GM12878 (cell line): ENCODE measurements at regions not wholly inside any gene's neighbourhood (a gene's known extent, or its start where the extent isn't known, plus 50 kb on each side); places are given as distances from the start of the nearest gene placed in this dataset.

ENCODE experiments used
- ATAC-seq: fragments of 200-7000 bp; cut with Tn5 transposase; 3 replicates; pipeline ENCODE4 v1.9.1; 2020; ENCODE audit warnings: mild to moderate bottlenecking, moderate library complexity
- BruUV-seq: library from RNA; stranded (reverse); fragments of 400-500 nt; replicated peaks from 2 replicates; lab custom pipeline; 2021; lab: Mats Ljungman, UMichigan
- CTCF ChIA-PET: fragments of 300-600 bp; sonication (Branson Sonifier 250); formaldehyde crosslinking; extraction: SDS; loops from one replicate; lab custom pipeline; 2021; ENCODE audit warnings: inconsistent platforms; lab: Yijun Ruan, JAX
- POLR2A ChIA-PET: fragments of 350-600 bp; formaldehyde crosslinking; extraction: SDS; loops from one replicate; lab custom pipeline; 2021; ENCODE audit warnings: inconsistent platforms; lab: Charles Lee
- RAD21 ChIA-PET: fragments of 300-600 bp; sonication (Branson Sonifier 250); formaldehyde crosslinking; loops from one replicate; lab custom pipeline; 2023; ENCODE audit warnings: antibody characterized with exemption; ENCODE audit not compliant: unreplicated experiment; lab: Charles Lee
- SMC1A ChIA-PET: fragments of 300-600 bp; sonication (Branson Sonifier 250); formaldehyde crosslinking; loops from one replicate; lab custom pipeline; 2023; ENCODE audit not compliant: unreplicated experiment, uncharacterized antibody; lab: Charles Lee
- DNase-seq: peaks from one replicate; pipeline ENCODE4 v3.0.0-alpha.2; 2011; ENCODE audit warnings: low read depth, low spot score
- FAIRE-seq: peaks from 3 replicates; lab custom pipeline; 2011; peaks lifted over from hg19 to GRCh38; lab: Jason Lieb, UNC
- H2AFZ ChIP-seq: 2 replicates; pipeline ENCODE4 v1.6.0; 2011; ENCODE audit warnings: low read depth, low read length, control low read depth; ENCODE audit not compliant: control insufficient read depth
- H3K27ac ChIP-seq: 2 replicates; pipeline ENCODE4 v1.5.1; 2011; ENCODE audit warnings: control low read depth; ENCODE audit not compliant: control insufficient read depth, insufficient read depth
- H3K27me3 ChIP-seq, 2 experiments: replicated peaks in 1 of 2; 2 replicates each; pipeline versions ENCODE4 v1.6.0 to v1.6.1; 2011; ENCODE audit warnings: low read length in 1 of 2; ENCODE audit not compliant: control insufficient read depth in 2 of 2, insufficient read depth in 2 of 2
- H3K36me3 ChIP-seq, 2 experiments: 2 replicates each; pipeline ENCODE4 v1.5.1; 2011; ENCODE audit warnings: low read length in 1 of 2; ENCODE audit not compliant: control insufficient read depth in 2 of 2, insufficient read depth in 2 of 2
- H3K4me1 ChIP-seq: 2 replicates; pipeline ENCODE4 v1.6.1; 2011; ENCODE audit warnings: mild to moderate bottlenecking, low read length, moderate library complexity, mixed read lengths; ENCODE audit not compliant: control insufficient read depth, insufficient read depth
- H3K4me2 ChIP-seq: 2 replicates; pipeline ENCODE4 v1.6.0; 2011; ENCODE audit warnings: control low read depth; ENCODE audit not compliant: control insufficient read depth, insufficient read depth
- H3K4me3 ChIP-seq: fragments of 200-600 bp; sonication (generic); 2 replicates; pipeline ENCODE4 v1.5.1; 2016
- H3K79me2 ChIP-seq: 2 replicates; pipeline ENCODE4 v1.6.0; 2011; ENCODE audit warnings: low read length; ENCODE audit not compliant: control insufficient read depth, insufficient read depth
- H3K9ac ChIP-seq: 2 replicates; pipeline ENCODE4 v1.8.0; 2011; ENCODE audit warnings: low read length, control low read depth, mixed read lengths; ENCODE audit not compliant: control insufficient read depth, insufficient read depth
- H3K9me3 ChIP-seq: replicated peaks from 3 replicates; pipeline ENCODE4 v1.5.1; 2011; ENCODE audit warnings: mild to moderate bottlenecking, low read length; ENCODE audit not compliant: control insufficient read depth, insufficient read depth
- H4K20me1 ChIP-seq: 2 replicates; pipeline ENCODE4 v1.6.0; 2011; ENCODE audit not compliant: control insufficient read depth, insufficient read depth
- ASH2L ChIP-seq: fragments of 300-600, 200-600 bp; sonication (generic); IDR thresholded peaks from 2 replicates; pipeline ENCODE4 v1.6.1; 2017; ENCODE audit warnings: low read depth, mild to moderate bottlenecking, borderline replicate concordance
- CREB1 ChIP-seq: IDR thresholded peaks from 2 replicates; pipeline ENCODE4 v1.6.1; 2012; ENCODE audit warnings: low read depth, mild to moderate bottlenecking, inconsistent platforms
- MAX ChIP-seq: IDR thresholded peaks from 2 replicates; pipeline ENCODE4 v1.6.1; 2012; ENCODE audit warnings: low read depth, low read length, improper control_type of control experiment
- MXI1 ChIP-seq: fragments of 150-350 bp; IDR thresholded peaks from 2 replicates; pipeline ENCODE4 v1.6.1; 2011; ENCODE audit warnings: low read depth, mild to moderate bottlenecking, inconsistent platforms, low read length, improper control_type of control experiment
- NFIC ChIP-seq: IDR thresholded peaks from 2 replicates; pipeline ENCODE4 v1.6.1; 2012; ENCODE audit warnings: low read depth, mild to moderate bottlenecking, inconsistent platforms, low read length, moderate library complexity
- STAT3 ChIP-seq: IDR thresholded peaks from 2 replicates; pipeline ENCODE4 v1.6.1; 2011; ENCODE audit warnings: low read depth, low read length, improper control_type of control experiment
- USF2 ChIP-seq: IDR thresholded peaks from 2 replicates; pipeline ENCODE4 v1.6.1; 2011; ENCODE audit warnings: low read depth, low read length, improper control_type of control experiment, borderline replicate concordance
- YY1 ChIP-seq: IDR thresholded peaks from 2 replicates; pipeline ENCODE4 v1.6.1; 2011; ENCODE audit warnings: low read depth, mild to moderate bottlenecking, low read length
- WGBS: methylation state at CpG from one replicate; pipeline ENCODE4 v1.1.6; 2016; ENCODE audit warnings: low lambda C conversion rate; ENCODE audit not compliant: insufficient replicate concordance, insufficient coverage; ENCODE audit errors: missing lambda C conversion rate; 5-methylcytosine and 5-hydroxymethylcytosine counted together
- in situ Hi-C: fragments of 300-500 bp; cut with MboI; formaldehyde crosslinking; loops from 9 replicates; pipeline ENCODE4 v1.14.3; 2018; ENCODE audit warnings: mixed read lengths
- intact Hi-C: fragments of 100-400 bp; cut with micrococcal nuclease; formaldehyde crosslinking; loops from one replicate; pipeline ENCODE4 v1.14.2; 2022; ENCODE audit not compliant: unreplicated experiment

GRCh38 chr2:74051504-74051903 is 66.8 kb downstream of the TET3 start:
- H3K27me3 ChIP-seq: no peaks in the 10 kb centered on the region
- WGBS: 40% methylated on average over 1 of the region's 1 CpG
- RAD21 ChIA-PET: interaction anchor here (1.7 kb wide), 1 partner anchor 28 kb away, joined by 8 read pairs; no protein-coding TSS in a partner anchor
- no peak overlapping the region for H3K4me2 ChIP-seq
- DNase-seq (no peak), FAIRE-seq (peak; percentile 31), ATAC-seq (peak; percentile 52)
- in situ Hi-C loops (no loop called here), intact Hi-C loops (no loop called here)
- H3K9ac ChIP-seq: no peak overlapping the region
- H2AFZ ChIP-seq: no peak overlapping the region
- peaks cover 19% of the 10 kb centered on the region for H3K4me1 ChIP-seq
- no peak overlapping the region for H3K4me3 ChIP-seq
- H3K79me2 ChIP-seq: peaks cover 53% of the 10 kb centered on the region
- H3K36me3 ChIP-seq: peaks cover 27 to 29% of the 10 kb centered on the region in 2 experiments; a peak in 3 of 4 replicates
- H3K27ac ChIP-seq: no peak overlapping the region
- POLR2A ChIA-PET: interaction anchor here (0.5 to 3.7 kb wide), 2 partner anchors 10 to 186 kb away, joined by 4 to 16 read pairs; no protein-coding TSS in a partner anchor
- no TSS peak for BruUV-seq
- H4K20me1 ChIP-seq: no peaks in the 10 kb centered on the region
- H3K9me3 ChIP-seq: no peaks in the 10 kb centered on the region
- SMC1A ChIA-PET: interaction anchor here (0.6 to 3.9 kb wide), 10 partner anchors 10 to 141 kb away, joined by 3 to 17 read pairs (median 4); no protein-coding TSS in a partner anchor
- TF ChIP-seq CREB1: peak; percentile 28; the same call in 1 of the 2 replicates
- no peak for TF ChIP-seq ASH2L
- TF ChIP-seq MXI1: no peak
- TF ChIP-seq NFIC: no peak
- no peak for TF ChIP-seq MAX
- no peak for TF ChIP-seq USF2
- no peak for TF ChIP-seq YY1
- TF ChIP-seq STAT3: no peak
- TF ChIP-seq, all 136 proteins: peak for 1
- CTCF ChIA-PET: interaction anchor here (1.2 to 2.4 kb wide), 4 partner anchors 10 to 63 kb away, joined by 3 to 7 read pairs (median 4); no protein-coding TSS in a partner anchor
